WTC11 (cell line): ENCODE measurements at regions not wholly inside any gene's neighbourhood (a gene's known extent, or its start where the extent isn't known, plus 50 kb on each side); places are given as distances from the start of the nearest gene placed in this dataset.

Source experiments
- NFYB ChIP-seq: sonication (generic); formaldehyde crosslinking; conservative IDR thresholded peaks from 2 replicates; pipeline ENCODE4 v1.8.0; 2022; ENCODE audit warnings: low read depth, missing genetic modification reagents
- NR2C2 ChIP-seq: sonication (generic); formaldehyde crosslinking; IDR thresholded peaks from 2 replicates; pipeline ENCODE4 v1.8.0; 2022; ENCODE audit warnings: mild to moderate bottlenecking, missing genetic modification reagents
- SMAD4 ChIP-seq: sonication (generic); formaldehyde crosslinking; IDR thresholded peaks from 2 replicates; pipeline ENCODE4 v1.8.0; 2022; ENCODE audit warnings: mild to moderate bottlenecking, missing genetic modification reagents
- TF ChIP-seq, protein P1 (sequence below): fragments of 200-600 bp; IDR thresholded peaks from 2 replicates; pipeline ENCODE4 v1.8.0; 2022; ENCODE audit warnings: antibody characterized with exemption
- TF ChIP-seq, protein P2 (sequence below): sonication (generic); formaldehyde crosslinking; IDR thresholded peaks from 2 replicates; pipeline ENCODE4 v1.8.1; 2022; ENCODE audit warnings: low read depth, mild to moderate bottlenecking, moderate library complexity, missing genetic modification reagents, borderline replicate concordance

DNA sequence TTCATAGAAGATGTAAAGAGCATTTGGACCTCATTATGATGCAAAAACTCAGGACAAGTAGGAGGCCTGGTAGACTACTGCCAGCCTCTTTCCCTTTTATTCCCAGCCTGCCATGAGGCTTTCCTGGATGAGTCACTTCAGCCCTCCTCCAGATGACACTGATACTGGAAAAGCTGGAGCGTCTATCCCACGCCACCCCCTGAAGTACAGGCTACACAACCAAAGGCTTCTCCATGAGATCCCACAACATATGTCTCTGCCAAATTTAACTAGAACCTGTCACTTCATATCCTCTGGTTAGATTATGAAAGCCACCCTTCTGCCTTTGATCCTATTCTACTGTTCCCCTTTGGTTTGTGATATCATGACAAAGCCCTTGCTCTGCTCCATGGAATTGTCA, 56.1 kb upstream of the CPNE4 start:
- TF ChIP-seq, protein P1, sequence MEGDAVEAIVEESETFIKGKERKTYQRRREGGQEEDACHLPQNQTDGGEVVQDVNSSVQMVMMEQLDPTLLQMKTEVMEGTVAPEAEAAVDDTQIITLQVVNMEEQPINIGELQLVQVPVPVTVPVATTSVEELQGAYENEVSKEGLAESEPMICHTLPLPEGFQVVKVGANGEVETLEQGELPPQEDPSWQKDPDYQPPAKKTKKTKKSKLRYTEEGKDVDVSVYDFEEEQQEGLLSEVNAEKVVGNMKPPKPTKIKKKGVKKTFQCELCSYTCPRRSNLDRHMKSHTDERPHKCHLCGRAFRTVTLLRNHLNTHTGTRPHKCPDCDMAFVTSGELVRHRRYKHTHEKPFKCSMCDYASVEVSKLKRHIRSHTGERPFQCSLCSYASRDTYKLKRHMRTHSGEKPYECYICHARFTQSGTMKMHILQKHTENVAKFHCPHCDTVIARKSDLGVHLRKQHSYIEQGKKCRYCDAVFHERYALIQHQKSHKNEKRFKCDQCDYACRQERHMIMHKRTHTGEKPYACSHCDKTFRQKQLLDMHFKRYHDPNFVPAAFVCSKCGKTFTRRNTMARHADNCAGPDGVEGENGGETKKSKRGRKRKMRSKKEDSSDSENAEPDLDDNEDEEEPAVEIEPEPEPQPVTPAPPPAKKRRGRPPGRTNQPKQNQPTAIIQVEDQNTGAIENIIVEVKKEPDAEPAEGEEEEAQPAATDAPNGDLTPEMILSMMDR: no peak
- TF ChIP-seq NFYB (CRISPR knock-in tag): no peak
- TF ChIP-seq NR2C2 (CRISPR knock-in tag): no peak
- no peak for TF ChIP-seq SMAD4 (CRISPR knock-in tag)
- TF ChIP-seq, protein P2, sequence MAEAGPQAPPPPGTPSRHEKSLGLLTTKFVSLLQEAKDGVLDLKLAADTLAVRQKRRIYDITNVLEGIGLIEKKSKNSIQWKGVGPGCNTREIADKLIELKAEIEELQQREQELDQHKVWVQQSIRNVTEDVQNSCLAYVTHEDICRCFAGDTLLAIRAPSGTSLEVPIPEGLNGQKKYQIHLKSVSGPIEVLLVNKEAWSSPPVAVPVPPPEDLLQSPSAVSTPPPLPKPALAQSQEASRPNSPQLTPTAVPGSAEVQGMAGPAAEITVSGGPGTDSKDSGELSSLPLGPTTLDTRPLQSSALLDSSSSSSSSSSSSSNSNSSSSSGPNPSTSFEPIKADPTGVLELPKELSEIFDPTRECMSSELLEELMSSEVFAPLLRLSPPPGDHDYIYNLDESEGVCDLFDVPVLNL: no peak
